NT2/D1 (cell line): ENCODE measurements at regions not wholly inside any gene's neighbourhood (a gene's known extent, or its start where the extent isn't known, plus 50 kb on each side); places are given as distances from the start of the nearest gene placed in this dataset.
"Not testable (repeated sequence)": the region's sequence is repeated elsewhere in the genome, so short reads cannot be mapped to it uniquely, and the experiment has no call there.

Experiments
- DNase-seq: peaks from one replicate; pipeline ENCODE4 v3.0.0-alpha.2; 2011; ENCODE audit warnings: low read depth, low spot score
- H3K27me3 ChIP-seq: 2 replicates; pipeline ENCODE4 v1.6.0; 2011; ENCODE audit warnings: mild to moderate bottlenecking; ENCODE audit not compliant: insufficient read length, insufficient read depth
- H3K36me3 ChIP-seq: 2 replicates; pipeline ENCODE4 v1.6.1; 2011; ENCODE audit warnings: mild to moderate bottlenecking, low read length, mixed read lengths; ENCODE audit not compliant: insufficient read depth, insufficient read length
- H3K4me1 ChIP-seq: 2 replicates; pipeline ENCODE4 v1.5.1; 2011; ENCODE audit not compliant: insufficient read depth, insufficient read length
- H3K4me3 ChIP-seq: 2 replicates; pipeline ENCODE4 v1.5.1; 2011; ENCODE audit warnings: low read depth; ENCODE audit not compliant: insufficient read length
- H3K9ac ChIP-seq: 2 replicates; pipeline ENCODE4 v1.6.0; 2011; ENCODE audit warnings: low read depth; ENCODE audit not compliant: insufficient read length
- H3K9me3 ChIP-seq: 2 replicates; pipeline ENCODE4 v1.5.1; 2011; ENCODE audit warnings: mild to moderate bottlenecking, low read length; ENCODE audit not compliant: insufficient read depth
- SUZ12 ChIP-seq: IDR thresholded peaks from 2 replicates; pipeline ENCODE4 v1.6.1; 2011; ENCODE audit not compliant: insufficient read length, insufficient read depth; ENCODE audit errors: extremely low read depth
- YY1 ChIP-seq: IDR thresholded peaks from 2 replicates; pipeline ENCODE4 v1.6.1; 2011; ENCODE audit not compliant: insufficient read length, insufficient read depth
- ZNF274 ChIP-seq: IDR thresholded peaks from 2 replicates; pipeline ENCODE4 v1.6.1; 2011; ENCODE audit warnings: mild to moderate bottlenecking, low read depth, low read length

- TF ChIP-seq SUZ12 (no peak), YY1 (no peak), ZNF274 (no peak)
- H3K9me3 ChIP-seq: peaks cover 19% of the 10 kb centered on the region
- no peak overlapping the region for H3K9ac ChIP-seq
- no peaks in the 10 kb centered on the region for H3K4me1 ChIP-seq
- no peak overlapping the region for H3K4me3 ChIP-seq
- no peaks in the 10 kb centered on the region for H3K27me3 ChIP-seq
- DNase-seq: no peak
- H3K36me3 ChIP-seq: no peaks in the 10 kb centered on the region
These were observed 211.3 kb downstream of the RERGL start for GRCh38 chr12:17878714-17879113.

- Histone ChIP-seq H3K36me3 (no peaks in the 10 kb centered on the region), H3K4me3 (no peak overlapping the region), H3K9ac (no peak overlapping the region), H3K9me3 (peaks cover 19% of the 10 kb centered on the region), H3K4me1 (no peaks in the 10 kb centered on the region), H3K27me3 (no peaks in the 10 kb centered on the region)
- no peak for DNase-seq
- no peak for TF ChIP-seq ZNF274
- no peak for TF ChIP-seq SUZ12
- TF ChIP-seq YY1: no peak
These were observed 214.8 kb downstream of the RERGL start for GRCh38 chr12:17875230-17875629.

GRCh38 chr12:17866802-17867201 is 223.2 kb downstream of the RERGL start:
- H3K4me3 ChIP-seq: no peak overlapping the region
- DNase-seq: no peak
- H3K36me3 ChIP-seq: no peaks in the 10 kb centered on the region
- H3K4me1 ChIP-seq: no peaks in the 10 kb centered on the region
- no peaks in the 10 kb centered on the region for H3K9me3 ChIP-seq
- no peaks in the 10 kb centered on the region for H3K27me3 ChIP-seq
- TF ChIP-seq ZNF274: no peak
- no peak for TF ChIP-seq YY1
- TF ChIP-seq SUZ12: no peak
- no peak overlapping the region for H3K9ac ChIP-seq

GRCh38 chr12:17855548-17855947 is 234.4 kb downstream of the RERGL start:
- not testable (repeated sequence) for H3K4me3 ChIP-seq, H3K9ac ChIP-seq, H3K36me3 ChIP-seq, H3K9me3 ChIP-seq, H3K4me1 ChIP-seq, DNase-seq, H3K27me3 ChIP-seq

GRCh38 chr12:17853054-17853453 is 236.9 kb downstream of the RERGL start:
- no peaks in the 10 kb centered on the region for H3K4me1 ChIP-seq
- no peak for DNase-seq
- no peak for TF ChIP-seq YY1
- TF ChIP-seq SUZ12: no peak
- TF ChIP-seq ZNF274: no peak
- peaks cover 10% of the 10 kb centered on the region; the same call in 1 of the 2 replicates for H3K9me3 ChIP-seq
- no peak overlapping the region for H3K9ac ChIP-seq
- no peaks in the 10 kb centered on the region for H3K27me3 ChIP-seq
- H3K4me3 ChIP-seq: no peak overlapping the region
- H3K36me3 ChIP-seq: no peaks in the 10 kb centered on the region

- Histone ChIP-seq H3K9me3 (no peaks in the 10 kb centered on the region), H3K9ac (no peak overlapping the region), H3K4me1 (no peaks in the 10 kb centered on the region), H3K27me3 (no peaks in the 10 kb centered on the region), H3K36me3 (no peaks in the 10 kb centered on the region), H3K4me3 (no peak overlapping the region)
- TF ChIP-seq YY1: no peak
- no peak for TF ChIP-seq ZNF274
- no peak for TF ChIP-seq SUZ12
- DNase-seq: no peak
These were observed 248.5 kb downstream of the RERGL start for GRCh38 chr12:17841496-17841895.

GRCh38 chr12:17829813-17830212 is 260.2 kb downstream of the RERGL start:
- TF ChIP-seq YY1: no peak
- no peak for TF ChIP-seq SUZ12
- TF ChIP-seq ZNF274: no peak
- Histone ChIP-seq H3K9me3 (no peaks in the 10 kb centered on the region), H3K4me1 (no peaks in the 10 kb centered on the region), H3K4me3 (no peak overlapping the region), H3K27me3 (no peaks in the 10 kb centered on the region), H3K36me3 (no peaks in the 10 kb centered on the region), H3K9ac (no peak overlapping the region)
- no peak for DNase-seq

- no peak for DNase-seq
- H3K9me3 ChIP-seq: no peaks in the 10 kb centered on the region
- no peaks in the 10 kb centered on the region for H3K4me1 ChIP-seq
- H3K9ac ChIP-seq: no peak overlapping the region
- no peaks in the 10 kb centered on the region for H3K27me3 ChIP-seq
- no peak for TF ChIP-seq ZNF274
- TF ChIP-seq YY1: no peak
- TF ChIP-seq SUZ12: no peak
- H3K4me3 ChIP-seq: no peak overlapping the region
- no peaks in the 10 kb centered on the region for H3K36me3 ChIP-seq
These were observed 271.1 kb downstream of the RERGL start for GRCh38 chr12:17818931-17819330.
